ENCODE measurements at regions not wholly inside any gene's neighbourhood (a gene's known extent, or its start where the extent isn't known, plus 50 kb on each side); places are given as distances from the start of the nearest gene placed in this dataset.

- intact Hi-C loops (cut with micrococcal nuclease; ENCODE audit: unreplicated experiment) (no loop called here), in situ Hi-C loops (cut with MboI) (no loop called here)
- RAD21 ChIA-PET (ENCODE audit: unreplicated experiment), result interaction anchor here (1.0 to 3.0 kb wide), 6 partner anchors 9 to 97 kb away, joined by 3 to 12 read pairs (median 6); no protein-coding TSS in a partner anchor
- no peak overlapping the region for H3K4me3 ChIP-seq
- SMC1A ChIA-PET (ENCODE audit: uncharacterized antibody, unreplicated experiment), result interaction anchor here (0.5 to 4.8 kb wide), 7 partner anchors 10 to 89 kb away, joined by 3 to 21 read pairs (median 3); no protein-coding TSS in a partner anchor
- POLR2A ChIA-PET, result interaction anchor here (0.6 kb wide), 1 partner anchor 20 kb away, joined by 3 read pairs; no protein-coding TSS in a partner anchor
- H3K4me1 ChIP-seq (ENCODE audit: control insufficient read depth, insufficient read depth, low read length), result no peaks in the 10 kb centered on the region
- FAIRE-seq (no peak), DNase-seq (ENCODE audit: low read depth, low spot score) (no peak), ATAC-seq (peak; percentile 9; the same call in 1 of the 3 replicates)
- H3K27me3 ChIP-seq (replicated peaks in 1 of 2; ENCODE audit: control insufficient read depth in 2 of 2, insufficient read depth in 2 of 2, low read length in 1 of 2), result no peaks in the 10 kb centered on the region
- no TSS peak for BruUV-seq (replicated peaks)
- TF ChIP-seq BRCA1 (IDR thresholded peaks at IDR 0.05; ENCODE audit: low read depth, low read length) (no peak), POLR2AphosphoS2 (IDR thresholded peaks at IDR 0.05; ENCODE audit: low read depth, low read length) (no peak), MLLT1 (IDR thresholded peaks at IDR 0.05) (no peak), SPI1 (IDR thresholded peaks at IDR 0.05; ENCODE audit: borderline replicate concordance, insufficient read depth, low read depth, low read length) (no peak), SMAD5 (IDR thresholded peaks at IDR 0.05; ENCODE audit: low read depth) (no peak), IKZF2 (IDR thresholded peaks at IDR 0.05) (peak; percentile 23 to 51; a peak in 3 of 4 replicates), MTA2 (IDR thresholded peaks at IDR 0.05; ENCODE audit: low read depth) (0 out of 2 replicates have a peak, but pooled peaks have one; percentile 15), BHLHE40 (IDR thresholded peaks at IDR 0.05; ENCODE audit: borderline replicate concordance in 1 of 2, low read depth in 2 of 2, low read length in 1 of 2) (0 out of 4 replicates have a peak, but pooled peaks of 1 of the 2 experiments have one; percentile 13), IKZF1 (conservative IDR thresholded peaks at IDR 0.05) (peak; percentile 18; the same call in 1 of the 2 replicates), RUNX3 (IDR thresholded peaks at IDR 0.05; ENCODE audit: low read length) (peak; percentile 20; the same call in 1 of the 2 replicates)
- 26% methylated on average over 9 of the region's 9 CpGs for WGBS (ENCODE audit: insufficient coverage, insufficient replicate concordance, low lambda C conversion rate, missing lambda C conversion rate)
- no peaks in the 10 kb centered on the region for H3K79me2 ChIP-seq (ENCODE audit: control insufficient read depth, insufficient read depth, low read length)
- no peak overlapping the region for H3K4me2 ChIP-seq (ENCODE audit: control insufficient read depth, insufficient read depth)
- H3K36me3 ChIP-seq (ENCODE audit: control insufficient read depth in 2 of 2, insufficient read depth in 2 of 2, low read length in 1 of 2), result no peaks in the 10 kb centered on the region
- CTCF ChIA-PET, result interaction anchor here (0.9 to 1.5 kb wide), 3 partner anchors 11 to 37 kb away, joined by 3 read pairs; no protein-coding TSS in a partner anchor
- no peak overlapping the region for H3K9ac ChIP-seq (ENCODE audit: control insufficient read depth, insufficient read depth, low read length)
- H2AFZ ChIP-seq (ENCODE audit: control insufficient read depth, low read depth, low read length), result no peak overlapping the region
- no peaks in the 10 kb centered on the region; the same call in 2 of the 3 replicates for H3K9me3 ChIP-seq (replicated peaks; ENCODE audit: control insufficient read depth, insufficient read depth, low read length)
- H4K20me1 ChIP-seq (ENCODE audit: control insufficient read depth, insufficient read depth), result no peaks in the 10 kb centered on the region
- no peak overlapping the region for H3K27ac ChIP-seq (ENCODE audit: control insufficient read depth, insufficient read depth)
Observed at GRCh38 chrX:10021461-10022272, 54.5 kb downstream of the CLDN34 start.

Measured in GM12878 (cell line).